H9 (cell line): ENCODE measurements at regions not wholly inside any gene's neighbourhood (a gene's known extent, or its start where the extent isn't known, plus 50 kb on each side); places are given as distances from the start of the nearest gene placed in this dataset.

Experiments used
- DNase-seq: peaks from one replicate; pipeline ENCODE4 v3.0.0-alpha.2; 2017
- H2AFZ ChIP-seq: one replicate; pipeline ENCODE4 v1.6.1; 2013; ENCODE audit warnings: mild to moderate bottlenecking, low read length, control low read depth, moderate library complexity
- H2AK5ac ChIP-seq: 2 replicates; pipeline ENCODE4 v1.6.1; 2013; ENCODE audit warnings: low read length, control low read depth, mixed read lengths; ENCODE audit not compliant: insufficient read length
- H2BK120ac ChIP-seq: one replicate; pipeline ENCODE4 v1.6.1; 2013; ENCODE audit warnings: low read depth, mild to moderate bottlenecking, low read length, control low read depth, inconsistent platforms; ENCODE audit not compliant: poor library complexity, severe bottlenecking
- H2BK12ac ChIP-seq: 2 replicates; pipeline ENCODE4 v1.6.1; 2013; ENCODE audit warnings: low read length, control low read depth, mixed read lengths, low read depth; ENCODE audit not compliant: insufficient read length
- H2BK15ac ChIP-seq: 2 replicates; pipeline ENCODE4 v1.6.1; 2013; ENCODE audit warnings: low read depth, low read length, control low read depth
- H2BK20ac ChIP-seq: one replicate; pipeline ENCODE4 v1.6.1; 2013; ENCODE audit warnings: low read depth, mild to moderate bottlenecking, low read length, control low read depth, inconsistent platforms; ENCODE audit not compliant: poor library complexity, severe bottlenecking
- H2BK5ac ChIP-seq: 2 replicates; pipeline ENCODE4 v1.6.1; 2013; ENCODE audit warnings: low read length, control low read depth, mixed read lengths; ENCODE audit not compliant: insufficient read length
- H3K14ac ChIP-seq: 2 replicates; pipeline ENCODE4 v1.6.1; 2013; ENCODE audit warnings: low read length, control low read depth; ENCODE audit not compliant: insufficient read depth
- H3K18ac ChIP-seq: 2 replicates; pipeline ENCODE4 v1.6.1; 2013; ENCODE audit warnings: low read depth, mild to moderate bottlenecking, mixed read lengths, low read length, control low read depth; ENCODE audit not compliant: insufficient read length
- H3K23ac ChIP-seq: 2 replicates; pipeline ENCODE4 v1.6.1; 2013; ENCODE audit warnings: low read length, control low read depth, mixed read lengths, low read depth; ENCODE audit not compliant: insufficient read length
- H3K23me2 ChIP-seq: 2 replicates; pipeline ENCODE4 v1.6.1; 2013; ENCODE audit warnings: low read depth, mild to moderate bottlenecking, mixed read lengths, low read length, control low read depth; ENCODE audit not compliant: insufficient read length, poor library complexity, severe bottlenecking
- H3K27ac ChIP-seq: 2 replicates; pipeline ENCODE4 v1.5.1; 2013; ENCODE audit warnings: low read length, control low read depth, mixed read lengths, low read depth; ENCODE audit not compliant: insufficient read length
- H3K27me3 ChIP-seq: 2 replicates; pipeline ENCODE4 v1.6.1; 2013; ENCODE audit warnings: low read length, control low read depth, inconsistent platforms; ENCODE audit not compliant: insufficient read depth
- H3K4ac ChIP-seq: 2 replicates; pipeline ENCODE4 v1.6.1; 2013; ENCODE audit warnings: low read depth, mild to moderate bottlenecking, control low read depth, inconsistent platforms, low read length, moderate library complexity
- H3K4me1 ChIP-seq: 2 replicates; pipeline ENCODE4 v1.6.1; 2013; ENCODE audit warnings: low read length, control low read depth, inconsistent platforms; ENCODE audit not compliant: insufficient read depth
- H3K4me2 ChIP-seq: 2 replicates; pipeline ENCODE4 v1.6.1; 2013; ENCODE audit warnings: low read length, control low read depth, mixed read lengths; ENCODE audit not compliant: insufficient read length, insufficient read depth
- H3K56ac ChIP-seq: 2 replicates; pipeline ENCODE4 v1.6.1; 2013; ENCODE audit warnings: low read depth, mild to moderate bottlenecking, mixed read lengths, low read length, control low read depth; ENCODE audit not compliant: insufficient read length
- H3K79me1 ChIP-seq: 2 replicates; pipeline ENCODE4 v1.6.1; 2013; ENCODE audit warnings: low read depth, mild to moderate bottlenecking, moderate library complexity, low read length, control low read depth, inconsistent platforms; ENCODE audit not compliant: insufficient read depth, poor library complexity, severe bottlenecking
- H3K79me2 ChIP-seq: 2 replicates; pipeline ENCODE4 v1.6.1; 2013; ENCODE audit warnings: low read length, control low read depth, inconsistent platforms; ENCODE audit not compliant: insufficient read depth
- H3K9ac ChIP-seq: 2 replicates; pipeline ENCODE4 v1.6.1; 2013; ENCODE audit warnings: low read length, control low read depth, mixed read lengths; ENCODE audit not compliant: insufficient read length; ENCODE audit errors: extremely low read depth
- H3K9me3 ChIP-seq: one replicate; pipeline ENCODE4 v1.6.1; 2013; ENCODE audit warnings: low read depth, low read length, inconsistent platforms; ENCODE audit not compliant: control insufficient read depth
- H3T11ph ChIP-seq: one replicate; pipeline ENCODE4 v1.6.1; 2013; ENCODE audit warnings: mild to moderate bottlenecking, low read length, control low read depth, inconsistent platforms
- H4K20me1 ChIP-seq: one replicate; pipeline ENCODE4 v1.6.1; 2013; ENCODE audit not compliant: control insufficient read depth, insufficient read length, insufficient read depth
- H4K5ac ChIP-seq: 2 replicates; pipeline ENCODE4 v1.6.1; 2013; ENCODE audit warnings: low read depth, mild to moderate bottlenecking, mixed read lengths, low read length, control low read depth; ENCODE audit not compliant: insufficient read length
- H4K8ac ChIP-seq: replicated peaks from 2 replicates; pipeline ENCODE4 v1.6.1; 2013; ENCODE audit warnings: low read length, control low read depth, mixed read lengths, low read depth; ENCODE audit not compliant: insufficient read length
- H4K91ac ChIP-seq: 2 replicates; pipeline ENCODE4 v1.6.1; 2013; ENCODE audit warnings: low read depth, mild to moderate bottlenecking, moderate library complexity, mixed read lengths, low read length, control low read depth; ENCODE audit not compliant: insufficient read length
- H3K27ac Mint-ChIP-seq, 3 experiments: 2 replicates in 2 of 3; 3 replicates in 1 of 3; pipeline ENCODE4 v1.8.0; 2020 to 2021; ENCODE audit warnings: mixed read lengths in 3 of 3, mild to moderate bottlenecking in 1 of 3, moderate library complexity in 1 of 3
- H3K27me3 Mint-ChIP-seq: 2 replicates; pipeline ENCODE4 v1.8.0; 2021; ENCODE audit warnings: low read depth, mild to moderate bottlenecking, moderate library complexity, mixed read lengths
- H3K36me3 Mint-ChIP-seq, 3 experiments: 2 replicates in 2 of 3; 3 replicates in 1 of 3; pipeline ENCODE4 v1.8.0; 2020 to 2021; ENCODE audit warnings: low read depth in 3 of 3, mixed read lengths in 3 of 3; ENCODE audit not compliant: insufficient read depth in 1 of 3
- H3K4me1 Mint-ChIP-seq, 2 experiments: 2 replicates each; pipeline ENCODE4 v1.8.0; 2020; ENCODE audit warnings: mixed read lengths in 2 of 2
- H3K4me3 Mint-ChIP-seq, 2 experiments: 2 replicates in 1 of 2; 3 replicates in 1 of 2; pipeline ENCODE4 v1.8.0; 2020 to 2021; ENCODE audit warnings: mild to moderate bottlenecking in 2 of 2, mixed read lengths in 2 of 2, moderate library complexity in 1 of 2
- H3K9me3 Mint-ChIP-seq, 2 experiments: 2 replicates in 1 of 2; 3 replicates in 1 of 2; pipeline ENCODE4 v1.8.0; 2020; ENCODE audit warnings: mild to moderate bottlenecking in 2 of 2, mixed read lengths in 2 of 2, moderate library complexity in 1 of 2
- WGBS: extraction: QIAGEN DNeasy Blood & Tissue Kit; methylation state at CpG from one replicate; pipeline ENCODE4 v1.1.7; 2013; ENCODE audit warnings: missing lambda C conversion rate, low lambda C conversion rate, mixed read lengths; ENCODE audit not compliant: insufficient read length; ENCODE audit errors: extremely low coverage; 5-methylcytosine and 5-hydroxymethylcytosine counted together
- TF ChIP-seq, protein P1 (sequence below): fragments of 200-600 bp; sonication (generic); conservative IDR thresholded peaks from 3 replicates; pipeline ENCODE4 v1.8.0; 2021; ENCODE audit warnings: antibody characterized with exemption, mild to moderate bottlenecking

DNA sequence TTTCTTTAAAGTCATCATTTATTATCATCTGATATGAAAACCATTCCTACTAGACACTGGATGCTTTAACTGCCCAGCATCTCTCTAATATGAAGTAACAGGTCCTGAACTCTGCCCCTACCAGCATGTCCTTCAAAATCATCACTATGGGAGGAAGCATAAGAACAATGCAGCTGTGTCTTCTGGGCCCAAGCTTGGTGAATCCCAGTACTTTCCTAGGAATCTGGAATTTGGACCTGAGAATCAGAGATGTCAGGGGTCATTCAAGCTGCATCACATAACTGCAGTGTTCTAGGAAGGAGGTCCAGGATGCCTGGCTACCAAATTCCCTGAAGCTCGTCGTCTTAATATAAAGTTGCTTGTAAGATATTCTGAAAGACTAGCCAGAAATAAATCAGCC is 182.7 kb downstream of the AHR start:
- Histone ChIP-seq H3K27me3 (no peaks in the 10 kb centered on the region), H2BK20ac (no peak overlapping the region), H2BK15ac (no peak overlapping the region), H3K9me3 (no peaks in the 10 kb centered on the region), H3K27ac (no peak overlapping the region), H3K18ac (no peak overlapping the region), H3T11ph (no peak overlapping the region), H4K8ac (no peak overlapping the region), H2AK5ac (no peak overlapping the region), H4K91ac (no peak overlapping the region), H3K4ac (no peak overlapping the region), H3K23ac (no peak overlapping the region), H3K4me1 (no peaks in the 10 kb centered on the region), H3K23me2 (no peaks in the 10 kb centered on the region), H4K20me1 (no peaks in the 10 kb centered on the region), H3K79me2 (no peaks in the 10 kb centered on the region), H2BK5ac (no peak overlapping the region), H2BK120ac (no peak overlapping the region), H2AFZ (no peak overlapping the region), H3K9ac (no peak overlapping the region), H3K56ac (no peak overlapping the region), H3K4me2 (no peak overlapping the region), H4K5ac (no peak overlapping the region), H3K14ac (no peak overlapping the region), H2BK12ac (no peak overlapping the region), H3K79me1 (no peaks in the 10 kb centered on the region)
- no peak for DNase-seq
- Mint-ChIP-seq H3K36me3 (no peaks in the 10 kb centered on the region; a peak in 1 of 7 replicates), H3K4me1 (no peaks in the 10 kb centered on the region), H3K27ac (no peak overlapping the region), H3K4me3 (no peak overlapping the region), H3K27me3 (no peaks in the 10 kb centered on the region), H3K9me3 (no peaks in the 10 kb centered on the region)
- no CpG with 5 or more reads among the region's 2 CpGs for WGBS
- TF ChIP-seq, protein P1, sequence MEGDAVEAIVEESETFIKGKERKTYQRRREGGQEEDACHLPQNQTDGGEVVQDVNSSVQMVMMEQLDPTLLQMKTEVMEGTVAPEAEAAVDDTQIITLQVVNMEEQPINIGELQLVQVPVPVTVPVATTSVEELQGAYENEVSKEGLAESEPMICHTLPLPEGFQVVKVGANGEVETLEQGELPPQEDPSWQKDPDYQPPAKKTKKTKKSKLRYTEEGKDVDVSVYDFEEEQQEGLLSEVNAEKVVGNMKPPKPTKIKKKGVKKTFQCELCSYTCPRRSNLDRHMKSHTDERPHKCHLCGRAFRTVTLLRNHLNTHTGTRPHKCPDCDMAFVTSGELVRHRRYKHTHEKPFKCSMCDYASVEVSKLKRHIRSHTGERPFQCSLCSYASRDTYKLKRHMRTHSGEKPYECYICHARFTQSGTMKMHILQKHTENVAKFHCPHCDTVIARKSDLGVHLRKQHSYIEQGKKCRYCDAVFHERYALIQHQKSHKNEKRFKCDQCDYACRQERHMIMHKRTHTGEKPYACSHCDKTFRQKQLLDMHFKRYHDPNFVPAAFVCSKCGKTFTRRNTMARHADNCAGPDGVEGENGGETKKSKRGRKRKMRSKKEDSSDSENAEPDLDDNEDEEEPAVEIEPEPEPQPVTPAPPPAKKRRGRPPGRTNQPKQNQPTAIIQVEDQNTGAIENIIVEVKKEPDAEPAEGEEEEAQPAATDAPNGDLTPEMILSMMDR, result no peak
